ENCODE measurements at regions not wholly inside any gene's neighbourhood (a gene's known extent, or its start where the extent isn't known, plus 50 kb on each side); places are given as distances from the start of the nearest gene placed in this dataset.

DNA sequence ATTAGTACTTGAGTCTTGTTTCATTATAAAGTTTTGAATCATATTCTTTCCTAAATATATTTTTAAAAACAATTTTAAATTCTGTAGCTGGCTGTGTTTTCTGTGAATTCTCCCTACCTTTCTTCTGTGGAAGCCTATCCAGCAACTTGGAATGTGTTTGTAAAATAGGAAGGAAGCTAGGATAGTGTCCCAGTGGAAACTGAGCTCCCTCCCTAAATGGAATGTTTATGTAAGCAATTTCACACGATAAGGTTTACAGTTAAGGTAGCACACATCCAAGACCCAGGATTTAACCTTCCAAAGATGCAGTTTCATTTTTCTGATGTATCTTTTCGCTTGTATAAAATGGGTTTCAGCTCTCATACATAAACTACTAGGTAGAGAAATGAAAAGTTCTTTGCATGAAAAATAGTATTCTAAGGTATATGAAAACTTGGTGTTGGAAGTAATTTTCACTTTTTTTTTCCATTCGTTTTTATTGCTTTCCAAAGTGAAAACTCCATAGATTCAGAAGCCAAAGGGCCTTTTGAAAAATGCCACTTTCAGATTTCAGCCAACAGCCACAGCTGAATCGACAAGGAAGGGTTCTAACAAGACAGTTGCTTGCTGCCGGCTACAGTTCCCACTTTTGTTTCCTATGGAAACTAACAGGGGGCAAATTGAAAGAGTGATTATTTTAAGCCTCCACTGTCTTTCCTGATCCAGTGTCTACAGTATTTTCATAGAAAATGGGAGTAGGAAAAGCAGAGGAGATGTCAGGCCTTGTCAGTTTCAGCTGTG lies 405.1 kb upstream of the POU3F3 start:
- no peak for TF ChIP-seq EZH2 (IDR thresholded peaks at IDR 0.05)
- no peak for TF ChIP-seq POLR2AphosphoS5 (IDR thresholded peaks at IDR 0.05; ENCODE audit: borderline replicate concordance, low read depth, low read length)
- no peak for TF ChIP-seq FOXP2 (optimal IDR thresholded peaks at IDR 0.05; ENCODE audit: control extremely low read depth, extremely low read length, insufficient read depth)

All from SK-N-MC (cell line).